ENCODE measurements at regions not wholly inside any gene's neighbourhood (a gene's known extent, or its start where the extent isn't known, plus 50 kb on each side); places are given as distances from the start of the nearest gene placed in this dataset.
A peak's percentile ranks its signal among the peaks of the same experiment; 100 is the strongest.

- Histone ChIP-seq H3K4me1 (ENCODE audit: control insufficient read depth, insufficient read depth, low read length) (no peaks in the 10 kb centered on the region), H3K9me3 (ENCODE audit: control insufficient read depth, low read length) (no peaks in the 10 kb centered on the region), H3K27me3 (ENCODE audit: control insufficient read depth, insufficient read depth) (no peaks in the 10 kb centered on the region), H3K4me3 (ENCODE audit: low read length) (no peak overlapping the region), H3K27ac (ENCODE audit: low read length) (peak overlapping the region; percentile 3)
- WGBS: 35% methylated on average over 10 of the region's 10 CpGs
- intact Hi-C loops (cut with DNase I): no loop called here
- DNase-seq (peak; percentile 64 to 73 (median 70)), ATAC-seq (peak; percentile 73 to 93)
Observed at GRCh38 chr3:27533718-27534573, 49.8 kb upstream of the SLC4A7 start.
